ENCODE measurements at regions not wholly inside any gene's neighbourhood (a gene's known extent, or its start where the extent isn't known, plus 50 kb on each side); places are given as distances from the start of the nearest gene placed in this dataset.

DNA sequence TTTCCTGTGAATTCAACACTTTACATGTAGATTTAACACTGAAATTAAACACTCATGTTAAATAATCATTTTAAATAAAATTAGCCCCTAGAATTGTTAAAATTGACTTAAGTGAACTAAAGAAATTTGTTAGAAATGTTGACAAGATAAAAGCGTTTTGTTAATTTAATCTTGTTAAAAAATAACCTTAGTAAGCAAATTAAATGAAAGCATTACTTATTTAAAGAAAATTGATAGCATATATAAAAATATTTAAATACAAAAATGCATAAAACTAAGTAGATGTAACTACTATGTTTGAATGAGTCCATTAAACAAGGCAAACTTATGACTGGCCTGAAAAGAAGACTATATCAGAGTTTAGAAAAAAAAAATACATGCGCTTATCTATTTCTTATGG is 99.0 kb upstream of the TRPC4 start:
- ChIA-PET CTCF (ENCODE audit: unreplicated experiment) (no interaction called here), POLR2A (no interaction called here)
- Histone ChIP-seq H3K9me2 (ENCODE audit: insufficient read depth, low read length) (no peaks in the 10 kb centered on the region; the same call in 1 of the 2 replicates), H3K4me1 (ENCODE audit: insufficient read depth, low read length, poor library complexity, severe bottlenecking) (no peaks in the 10 kb centered on the region), H2AFZ (ENCODE audit: low read length) (no peak overlapping the region), H3K4me2 (ENCODE audit: low read length) (no peak overlapping the region), H4K20me1 (ENCODE audit: insufficient read depth, low read length) (no peaks in the 10 kb centered on the region), H3K36me3 (ENCODE audit: insufficient read depth, low read length) (no peaks in the 10 kb centered on the region), H3K4me3 (ENCODE audit: low read depth, low read length, poor library complexity, severe bottlenecking) (no peak overlapping the region), H3K9me3 (ENCODE audit: low read length) (no peaks in the 10 kb centered on the region), H3K27ac (ENCODE audit: low read depth, low read length, poor library complexity, severe bottlenecking) (no peak overlapping the region), H3K79me2 (ENCODE audit: insufficient read depth, low read depth, low read length) (no peaks in the 10 kb centered on the region)
- DNase-seq (ENCODE audit: low spot score): no peak
- TF ChIP-seq EZH2phosphoT487 (IDR thresholded peaks at IDR 0.05; ENCODE audit: borderline replicate concordance, low read depth, low read length): no peak
- no TSS peak for BruUV-seq (replicated peaks)
- intact Hi-C loops (cut with micrococcal nuclease; ENCODE audit: unreplicated experiment): no loop called here

DNA sequence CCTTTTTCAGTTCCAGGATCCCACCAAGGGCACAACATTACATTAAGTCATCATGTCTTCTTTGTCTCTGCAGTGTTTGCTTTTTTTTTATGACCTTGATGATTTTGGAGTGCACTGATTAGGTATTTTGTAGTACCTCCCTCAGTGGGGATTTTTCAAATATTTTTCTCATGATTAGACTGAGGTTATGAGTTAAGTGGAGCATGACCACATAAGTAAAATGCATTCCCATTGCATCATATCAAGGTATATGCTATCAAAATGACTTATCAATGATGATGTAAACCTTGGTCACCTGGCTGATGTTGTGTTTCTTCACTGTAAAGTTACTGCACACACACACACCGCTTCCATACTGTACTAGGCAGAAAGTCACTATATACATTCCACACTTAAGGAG is 96.7 kb upstream of the TRPC4 start:
- Histone ChIP-seq H3K9me3 (ENCODE audit: low read length) (no peaks in the 10 kb centered on the region), H3K27ac (ENCODE audit: low read depth, low read length, poor library complexity, severe bottlenecking) (no peak overlapping the region), H3K4me2 (ENCODE audit: low read length) (no peak overlapping the region), H3K4me3 (ENCODE audit: low read depth, low read length, poor library complexity, severe bottlenecking) (no peak overlapping the region), H4K20me1 (ENCODE audit: insufficient read depth, low read length) (no peaks in the 10 kb centered on the region), H2AFZ (ENCODE audit: low read length) (no peak overlapping the region), H3K36me3 (ENCODE audit: insufficient read depth, low read length) (no peaks in the 10 kb centered on the region), H3K4me1 (ENCODE audit: insufficient read depth, low read length, poor library complexity, severe bottlenecking) (no peaks in the 10 kb centered on the region), H3K79me2 (ENCODE audit: insufficient read depth, low read depth, low read length) (no peaks in the 10 kb centered on the region), H3K9me2 (ENCODE audit: insufficient read depth, low read length) (no peaks in the 10 kb centered on the region; the same call in 1 of the 2 replicates)
- no peak for DNase-seq (ENCODE audit: low spot score)
- CTCF ChIA-PET (ENCODE audit: unreplicated experiment): no interaction called here
- intact Hi-C loops (cut with micrococcal nuclease; ENCODE audit: unreplicated experiment): no loop called here
- TF ChIP-seq, protein P1, sequence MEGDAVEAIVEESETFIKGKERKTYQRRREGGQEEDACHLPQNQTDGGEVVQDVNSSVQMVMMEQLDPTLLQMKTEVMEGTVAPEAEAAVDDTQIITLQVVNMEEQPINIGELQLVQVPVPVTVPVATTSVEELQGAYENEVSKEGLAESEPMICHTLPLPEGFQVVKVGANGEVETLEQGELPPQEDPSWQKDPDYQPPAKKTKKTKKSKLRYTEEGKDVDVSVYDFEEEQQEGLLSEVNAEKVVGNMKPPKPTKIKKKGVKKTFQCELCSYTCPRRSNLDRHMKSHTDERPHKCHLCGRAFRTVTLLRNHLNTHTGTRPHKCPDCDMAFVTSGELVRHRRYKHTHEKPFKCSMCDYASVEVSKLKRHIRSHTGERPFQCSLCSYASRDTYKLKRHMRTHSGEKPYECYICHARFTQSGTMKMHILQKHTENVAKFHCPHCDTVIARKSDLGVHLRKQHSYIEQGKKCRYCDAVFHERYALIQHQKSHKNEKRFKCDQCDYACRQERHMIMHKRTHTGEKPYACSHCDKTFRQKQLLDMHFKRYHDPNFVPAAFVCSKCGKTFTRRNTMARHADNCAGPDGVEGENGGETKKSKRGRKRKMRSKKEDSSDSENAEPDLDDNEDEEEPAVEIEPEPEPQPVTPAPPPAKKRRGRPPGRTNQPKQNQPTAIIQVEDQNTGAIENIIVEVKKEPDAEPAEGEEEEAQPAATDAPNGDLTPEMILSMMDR (conservative IDR thresholded peaks at IDR 0.05; ENCODE audit: low read length): no peak
- TF ChIP-seq EZH2phosphoT487 (IDR thresholded peaks at IDR 0.05; ENCODE audit: borderline replicate concordance, low read depth, low read length): no peak
- no TSS peak for BruUV-seq (replicated peaks)
- POLR2A ChIA-PET: no interaction called here

DNA sequence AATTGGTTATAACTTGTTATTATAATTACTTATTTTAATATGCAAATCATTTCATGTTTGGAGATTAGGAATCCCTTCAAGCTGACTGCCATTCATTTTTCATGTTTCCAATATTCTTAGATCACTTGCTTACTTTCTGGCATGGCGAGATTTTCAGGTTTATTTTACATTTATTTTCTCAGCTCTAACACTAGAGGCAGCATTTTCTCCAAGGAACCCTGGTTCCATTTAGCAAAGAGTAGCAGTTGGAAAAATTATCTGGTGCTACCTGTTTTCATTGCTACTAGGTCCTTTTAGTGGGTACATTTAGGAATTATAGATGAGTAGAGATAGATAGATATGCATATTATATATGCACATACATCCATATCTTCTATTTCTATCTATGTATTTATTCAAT is 90.9 kb upstream of the TRPC4 start:
- Histone ChIP-seq H3K9me3 (ENCODE audit: low read length) (no peaks in the 10 kb centered on the region), H3K36me3 (ENCODE audit: insufficient read depth, low read length) (no peaks in the 10 kb centered on the region), H2AFZ (ENCODE audit: low read length) (no peak overlapping the region), H3K27ac (ENCODE audit: low read depth, low read length, poor library complexity, severe bottlenecking) (no peak overlapping the region), H3K4me1 (ENCODE audit: insufficient read depth, low read length, poor library complexity, severe bottlenecking) (no peaks in the 10 kb centered on the region), H3K4me2 (ENCODE audit: low read length) (no peak overlapping the region), H4K20me1 (ENCODE audit: insufficient read depth, low read length) (no peaks in the 10 kb centered on the region), H3K9me2 (ENCODE audit: insufficient read depth, low read length) (no peaks in the 10 kb centered on the region; the same call in 1 of the 2 replicates), H3K4me3 (ENCODE audit: low read depth, low read length, poor library complexity, severe bottlenecking) (no peak overlapping the region), H3K79me2 (ENCODE audit: insufficient read depth, low read depth, low read length) (no peaks in the 10 kb centered on the region)
- CTCF ChIA-PET (ENCODE audit: unreplicated experiment): no interaction called here
- POLR2A ChIA-PET: no interaction called here
- DNase-seq (ENCODE audit: low spot score): peak; percentile 2
- TF ChIP-seq, protein P1 (conservative IDR thresholded peaks at IDR 0.05; ENCODE audit: low read length): peak; percentile 78
- TF ChIP-seq EZH2phosphoT487 (IDR thresholded peaks at IDR 0.05; ENCODE audit: borderline replicate concordance, low read depth, low read length): no peak
- BruUV-seq (replicated peaks): no TSS peak
- intact Hi-C loops (cut with micrococcal nuclease; ENCODE audit: unreplicated experiment): no loop called here

All from OCI-LY7 (cell line).